Hepatocyte (in vitro differentiated cells): ENCODE measurements at regions not wholly inside any gene's neighbourhood (a gene's known extent, or its start where the extent isn't known, plus 50 kb on each side); places are given as distances from the start of the nearest gene placed in this dataset.

Experiments
- DNase-seq: peaks from one replicate; pipeline ENCODE4 v3.0.0-alpha.2; 2016; ENCODE audit warnings: low spot score
- H2AFZ ChIP-seq: fragments of 200-600 bp; sonication (generic); 2 replicates; pipeline ENCODE4 v1.6.0; 2016; ENCODE audit warnings: antibody characterized with exemption, mild to moderate bottlenecking
- H3K27ac ChIP-seq: fragments of 200-600 bp; sonication (generic); 2 replicates; pipeline ENCODE4 v1.5.1; 2016; ENCODE audit warnings: mild to moderate bottlenecking
- H3K27me3 ChIP-seq: fragments of 200-600 bp; sonication (generic); 2 replicates; pipeline ENCODE4 v1.6.1; 2016
- H3K36me3 ChIP-seq: fragments of 200-600 bp; sonication (generic); replicated peaks from 2 replicates; pipeline ENCODE4 v1.5.1; 2016; ENCODE audit warnings: low read depth; ENCODE audit not compliant: insufficient read depth
- H3K4me1 ChIP-seq: fragments of 200-600 bp; sonication (generic); 2 replicates; pipeline ENCODE4 v1.5.1; 2016; ENCODE audit warnings: mild to moderate bottlenecking, moderate library complexity; ENCODE audit not compliant: insufficient read depth
- H3K4me2 ChIP-seq: fragments of 200-600 bp; sonication (generic); 2 replicates; pipeline ENCODE4 v1.6.0; 2016
- H3K4me3 ChIP-seq: fragments of 200-600 bp; sonication (generic); 2 replicates; pipeline ENCODE4 v1.5.1; 2016; ENCODE audit warnings: mild to moderate bottlenecking
- H3K79me2 ChIP-seq: fragments of 200-600 bp; sonication (generic); 2 replicates; pipeline ENCODE4 v1.6.0; 2017; ENCODE audit warnings: mild to moderate bottlenecking
- H3K9me2 ChIP-seq: fragments of 200-600 bp; sonication (generic); replicated peaks from 2 replicates; pipeline ENCODE4 v1.6.0; 2017; ENCODE audit warnings: mild to moderate bottlenecking; ENCODE audit not compliant: insufficient read depth
- H3K9me3 ChIP-seq: fragments of 200-600 bp; sonication (generic); 2 replicates; pipeline ENCODE4 v1.5.1; 2016; ENCODE audit warnings: low read depth, mild to moderate bottlenecking
- H4K20me1 ChIP-seq: fragments of 200-600 bp; sonication (generic); 2 replicates; pipeline ENCODE4 v1.6.0; 2016; ENCODE audit warnings: mild to moderate bottlenecking; ENCODE audit not compliant: insufficient read depth, poor library complexity, severe bottlenecking
- EZH2 ChIP-seq: fragments of 200-600 bp; sonication (generic); IDR thresholded peaks from 2 replicates; pipeline ENCODE4 v1.6.1; 2016; ENCODE audit warnings: antibody characterized with exemption, mild to moderate bottlenecking, borderline replicate concordance
- EZH2phosphoT487 ChIP-seq: fragments of 200-600 bp; sonication (generic); IDR thresholded peaks from one replicate; pipeline ENCODE4 v1.6.1; 2018; ENCODE audit warnings: antibody characterized with exemption, mild to moderate bottlenecking, low read depth, moderate library complexity; ENCODE audit not compliant: unreplicated experiment, severe bottlenecking
- WGBS: methylation state at CpG from one replicate; pipeline ENCODE4 v1.1.6; 2016; ENCODE audit warnings: low lambda C conversion rate; ENCODE audit errors: missing lambda C conversion rate; 5-methylcytosine and 5-hydroxymethylcytosine counted together
- TF ChIP-seq, protein P1 (sequence below): fragments of 200-600 bp; sonication (generic); IDR thresholded peaks from 2 replicates; pipeline ENCODE4 v1.5.1; 2016; ENCODE audit warnings: antibody characterized with exemption, mild to moderate bottlenecking; ENCODE audit not compliant: poor library complexity

DNA sequence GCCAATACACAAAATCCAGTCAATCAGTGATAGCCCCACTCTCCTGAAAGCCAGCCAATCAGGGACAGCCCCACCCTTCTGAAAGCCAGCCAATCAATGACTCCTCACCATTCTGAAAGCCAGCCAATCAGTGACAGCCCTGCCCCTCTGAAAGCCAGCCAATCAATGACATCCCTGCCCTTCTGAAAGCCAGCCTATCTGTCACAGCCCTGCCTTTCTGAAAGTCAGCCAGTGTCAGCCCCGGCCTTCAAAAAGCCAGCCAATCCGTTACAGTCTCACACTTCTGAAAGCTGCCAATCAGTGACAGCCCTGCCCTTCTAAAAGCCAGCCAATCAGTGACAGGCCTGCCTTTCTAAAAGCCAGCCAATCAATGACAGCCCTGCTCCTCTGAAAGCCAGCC lies 95.9 kb upstream of the HDAC4 start:
- H3K27me3 ChIP-seq: no peaks in the 10 kb centered on the region
- DNase-seq: no peak

DNA sequence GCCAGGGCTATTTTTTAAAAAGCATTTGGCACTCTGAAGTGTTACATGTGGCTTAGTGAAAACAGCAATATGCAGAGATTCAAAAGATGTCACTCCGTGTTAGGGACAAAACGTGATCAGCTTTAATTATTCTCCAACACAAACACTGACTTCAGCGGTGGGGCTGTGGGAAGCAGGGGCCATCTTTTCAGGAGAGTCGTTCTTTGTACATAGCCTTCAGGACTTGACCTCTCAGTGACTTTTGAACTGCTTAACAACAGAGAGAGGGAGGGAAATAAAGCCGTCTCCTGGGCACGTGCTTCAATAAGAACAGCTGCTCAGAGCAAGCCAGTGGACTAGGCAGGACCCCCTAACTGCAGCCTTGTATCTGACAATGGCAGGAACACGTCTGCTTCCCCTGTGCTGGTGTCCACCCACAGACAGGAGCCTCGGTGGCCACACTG lies 95.0 kb upstream of the HDAC4 start:
- H3K4me3 ChIP-seq: no peak overlapping the region
- H3K79me2 ChIP-seq: no peaks in the 10 kb centered on the region
- no peaks in the 10 kb centered on the region for H3K9me2 ChIP-seq
- H3K27me3 ChIP-seq: no peaks in the 10 kb centered on the region
- H3K36me3 ChIP-seq: no peaks in the 10 kb centered on the region
- H3K4me2 ChIP-seq: no peak overlapping the region
- DNase-seq: no peak
- WGBS: 58% methylated on average over 8 of the region's 8 CpGs
- no peak overlapping the region for H3K27ac ChIP-seq
- H2AFZ ChIP-seq: no peak overlapping the region
- H4K20me1 ChIP-seq: no peaks in the 10 kb centered on the region
- H3K4me1 ChIP-seq: no peaks in the 10 kb centered on the region
- TF ChIP-seq, protein P1, sequence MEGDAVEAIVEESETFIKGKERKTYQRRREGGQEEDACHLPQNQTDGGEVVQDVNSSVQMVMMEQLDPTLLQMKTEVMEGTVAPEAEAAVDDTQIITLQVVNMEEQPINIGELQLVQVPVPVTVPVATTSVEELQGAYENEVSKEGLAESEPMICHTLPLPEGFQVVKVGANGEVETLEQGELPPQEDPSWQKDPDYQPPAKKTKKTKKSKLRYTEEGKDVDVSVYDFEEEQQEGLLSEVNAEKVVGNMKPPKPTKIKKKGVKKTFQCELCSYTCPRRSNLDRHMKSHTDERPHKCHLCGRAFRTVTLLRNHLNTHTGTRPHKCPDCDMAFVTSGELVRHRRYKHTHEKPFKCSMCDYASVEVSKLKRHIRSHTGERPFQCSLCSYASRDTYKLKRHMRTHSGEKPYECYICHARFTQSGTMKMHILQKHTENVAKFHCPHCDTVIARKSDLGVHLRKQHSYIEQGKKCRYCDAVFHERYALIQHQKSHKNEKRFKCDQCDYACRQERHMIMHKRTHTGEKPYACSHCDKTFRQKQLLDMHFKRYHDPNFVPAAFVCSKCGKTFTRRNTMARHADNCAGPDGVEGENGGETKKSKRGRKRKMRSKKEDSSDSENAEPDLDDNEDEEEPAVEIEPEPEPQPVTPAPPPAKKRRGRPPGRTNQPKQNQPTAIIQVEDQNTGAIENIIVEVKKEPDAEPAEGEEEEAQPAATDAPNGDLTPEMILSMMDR: no peak
- no peak for TF ChIP-seq EZH2phosphoT487
- TF ChIP-seq EZH2: no peak
- no peaks in the 10 kb centered on the region for H3K9me3 ChIP-seq

More for the DNA sequence above, 95.9 kb upstream of the HDAC4 start:
- Histone ChIP-seq H2AFZ (no peak overlapping the region), H3K4me3 (no peak overlapping the region), H3K27ac (no peak overlapping the region), H3K4me2 (no peak overlapping the region), H3K4me1 (no peaks in the 10 kb centered on the region), H3K9me3 (no peaks in the 10 kb centered on the region), H4K20me1 (no peaks in the 10 kb centered on the region), H3K36me3 (no peaks in the 10 kb centered on the region), H3K9me2 (no peaks in the 10 kb centered on the region), H3K79me2 (no peaks in the 10 kb centered on the region)
- WGBS: 74% methylated on average over 2 of the region's 2 CpGs
- TF ChIP-seq EZH2phosphoT487 (no peak), EZH2 (no peak)
- TF ChIP-seq, protein P1: no peak

DNA sequence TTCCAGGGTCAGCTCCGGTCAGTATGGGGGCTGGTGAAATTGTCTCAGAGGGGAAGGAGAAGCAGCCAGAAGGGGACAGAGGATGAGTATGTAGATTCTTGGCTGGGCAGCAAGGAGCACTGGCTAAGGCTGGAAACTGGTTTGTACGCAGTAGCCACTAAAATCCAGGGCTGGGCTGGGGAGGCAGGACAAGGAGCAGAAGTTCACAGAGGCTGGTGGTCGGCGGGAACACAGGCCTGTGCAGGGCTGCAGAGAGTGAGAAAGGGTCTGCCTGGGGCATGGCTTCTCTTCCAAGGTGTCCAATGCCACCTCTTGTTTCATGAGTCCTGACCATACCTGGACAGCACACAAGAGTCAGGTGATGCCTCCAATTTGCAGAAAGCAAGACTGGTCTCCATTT lies 94.4 kb upstream of the HDAC4 start:
- 90% methylated on average over 4 of the region's 4 CpGs for WGBS
- no peaks in the 10 kb centered on the region for H3K9me3 ChIP-seq
- H3K36me3 ChIP-seq: no peaks in the 10 kb centered on the region
- H4K20me1 ChIP-seq: no peaks in the 10 kb centered on the region
- no peak overlapping the region for H3K4me2 ChIP-seq
- H3K79me2 ChIP-seq: no peaks in the 10 kb centered on the region
- no peaks in the 10 kb centered on the region for H3K9me2 ChIP-seq
- DNase-seq: no peak
- TF ChIP-seq EZH2phosphoT487 (no peak), EZH2 (no peak)
- TF ChIP-seq, protein P1: no peak
- no peak overlapping the region for H3K27ac ChIP-seq
- no peaks in the 10 kb centered on the region for H3K27me3 ChIP-seq
- H2AFZ ChIP-seq: no peak overlapping the region
- H3K4me3 ChIP-seq: no peak overlapping the region
- H3K4me1 ChIP-seq: no peaks in the 10 kb centered on the region

DNA sequence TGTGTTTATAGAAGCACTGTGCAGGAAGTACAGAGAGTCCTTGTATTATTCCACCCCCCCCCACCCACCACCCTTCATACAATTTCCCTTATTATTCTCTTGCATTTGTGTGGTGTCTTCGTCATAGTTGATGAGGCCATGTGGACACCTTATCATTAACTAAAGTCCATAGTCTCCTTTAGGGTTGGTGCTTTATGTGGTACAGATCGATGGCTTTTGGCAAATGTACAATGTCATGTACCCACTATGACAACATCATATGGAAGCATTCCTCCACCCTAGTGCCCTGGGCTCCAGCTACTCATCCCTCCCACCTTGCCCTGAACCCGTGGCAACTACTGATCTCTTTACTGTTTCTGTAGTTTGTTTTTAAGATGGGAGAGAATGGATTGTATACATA lies 93.8 kb upstream of the HDAC4 start:
- Histone ChIP-seq H4K20me1 (no peaks in the 10 kb centered on the region), H3K4me1 (no peaks in the 10 kb centered on the region), H2AFZ (no peak overlapping the region), H3K4me3 (no peak overlapping the region), H3K4me2 (no peak overlapping the region), H3K27me3 (no peaks in the 10 kb centered on the region), H3K9me3 (no peaks in the 10 kb centered on the region), H3K27ac (no peak overlapping the region), H3K9me2 (no peaks in the 10 kb centered on the region), H3K36me3 (no peaks in the 10 kb centered on the region), H3K79me2 (no peaks in the 10 kb centered on the region)
- TF ChIP-seq, protein P1: no peak
- DNase-seq: no peak
- WGBS: 90% methylated on average over 3 of the region's 3 CpGs
